ENCODE measurements at regions not wholly inside any gene's neighbourhood (a gene's known extent, or its start where the extent isn't known, plus 50 kb on each side); places are given as distances from the start of the nearest gene placed in this dataset.
"Not testable (repeated sequence)": the region's sequence is repeated elsewhere in the genome, so short reads cannot be mapped to it uniquely, and the experiment has no call there.

GRCh38 chr12:46515829-46516228 lies 143.3 kb upstream of the SLC38A2 start:
- ATAC-seq (ENCODE audit: poor library complexity) (peak; percentile 71), DNase-seq (peak; percentile 50)
- intact Hi-C loops (cut with DNase I), result no loop called here

GRCh38 chr12:46514886-46515285 lies 142.3 kb upstream of the SLC38A2 start:
- DNase-seq, result no peak
- intact Hi-C loops (cut with DNase I), result no loop called here
- no peak for ATAC-seq (ENCODE audit: poor library complexity)

DNA sequence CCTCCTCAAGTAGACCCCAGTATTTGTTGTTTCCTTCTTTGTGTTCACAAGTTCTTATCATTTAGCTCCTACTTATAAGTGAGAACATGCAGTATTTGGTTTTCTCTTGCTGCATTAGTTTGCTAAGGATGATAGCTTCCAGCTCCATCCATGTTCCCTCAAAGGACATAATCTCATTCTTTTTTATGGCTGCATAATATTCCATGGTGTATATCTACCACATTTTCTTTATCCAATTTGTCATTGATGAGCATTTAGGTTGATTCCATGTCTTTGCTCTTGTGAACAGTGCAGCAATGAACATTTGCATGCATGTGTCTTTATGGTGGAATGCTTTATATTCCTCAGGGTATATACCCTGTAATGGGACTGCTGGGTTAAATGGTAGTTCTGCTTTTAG lies 137.7 kb upstream of the SLC38A2 start:
- intact Hi-C loops (cut with DNase I); ATAC-seq (ENCODE audit: poor library complexity); DNase-seq: not testable (repeated sequence)

- no peak for ATAC-seq (ENCODE audit: poor library complexity)
- intact Hi-C loops (cut with DNase I), result no loop called here
- DNase-seq, result no peak
Observed at GRCh38 chr12:46509135-46509534, 136.6 kb upstream of the SLC38A2 start.

- ATAC-seq (ENCODE audit: poor library complexity) (no peak), DNase-seq (no peak)
- intact Hi-C loops (cut with DNase I), result no loop called here
Observed at GRCh38 chr12:46508651-46509050, 136.1 kb upstream of the SLC38A2 start.

GRCh38 chr12:46507766-46508165 lies 135.2 kb upstream of the SLC38A2 start:
- no peak for ATAC-seq (ENCODE audit: poor library complexity)
- intact Hi-C loops (cut with DNase I), result no loop called here
- DNase-seq, result no peak

DNA sequence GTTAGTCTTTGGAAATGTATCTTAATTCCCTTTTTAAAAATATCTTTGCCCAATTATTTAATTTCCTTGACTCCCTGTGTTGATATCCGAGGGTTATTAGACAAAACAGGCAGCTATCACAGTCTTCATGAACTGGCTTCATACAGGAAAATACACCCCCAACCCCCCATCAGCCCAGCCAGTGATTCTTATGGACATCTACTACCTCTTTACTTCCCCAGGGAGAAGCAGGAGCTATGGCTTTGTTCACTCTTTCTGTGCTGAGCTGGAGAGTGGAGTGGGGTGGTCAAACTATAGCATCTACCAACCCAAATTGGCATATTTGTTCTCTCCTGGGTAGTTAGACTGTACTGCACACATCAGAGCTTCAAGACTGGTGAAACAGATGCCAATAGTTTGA lies 134.4 kb upstream of the SLC38A2 start:
- ATAC-seq (ENCODE audit: poor library complexity), result no peak

DNA sequence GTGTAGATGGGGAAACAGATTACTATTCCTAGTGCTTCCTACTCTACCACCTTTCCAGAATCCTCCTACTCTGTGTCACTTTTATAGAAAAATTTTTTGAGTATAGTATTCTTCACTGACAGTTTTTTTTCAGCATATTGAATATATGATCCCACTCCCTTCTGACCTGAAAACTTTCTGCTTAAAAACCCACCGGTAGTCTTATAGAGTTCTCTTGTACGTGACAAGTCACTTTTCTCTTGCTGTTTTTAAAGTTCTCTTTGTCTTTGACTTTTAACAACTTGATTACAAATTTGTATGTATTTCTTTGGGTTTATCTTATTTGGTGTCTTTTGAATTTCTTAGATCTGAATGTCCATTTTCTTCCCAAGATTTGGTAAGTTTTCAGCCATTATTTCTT lies 133.6 kb upstream of the SLC38A2 start:
- intact Hi-C loops (cut with DNase I), result no loop called here
- DNase-seq, result no peak
- no peak for ATAC-seq (ENCODE audit: poor library complexity)

More for the DNA sequence above, 134.4 kb upstream of the SLC38A2 start:
- intact Hi-C loops (cut with DNase I), result no loop called here
- DNase-seq, result no peak

- ATAC-seq (ENCODE audit: poor library complexity), result no peak
- no peak for DNase-seq
- intact Hi-C loops (cut with DNase I), result no loop called here
Observed at GRCh38 chr12:46504494-46504893, 131.9 kb upstream of the SLC38A2 start.

DNA sequence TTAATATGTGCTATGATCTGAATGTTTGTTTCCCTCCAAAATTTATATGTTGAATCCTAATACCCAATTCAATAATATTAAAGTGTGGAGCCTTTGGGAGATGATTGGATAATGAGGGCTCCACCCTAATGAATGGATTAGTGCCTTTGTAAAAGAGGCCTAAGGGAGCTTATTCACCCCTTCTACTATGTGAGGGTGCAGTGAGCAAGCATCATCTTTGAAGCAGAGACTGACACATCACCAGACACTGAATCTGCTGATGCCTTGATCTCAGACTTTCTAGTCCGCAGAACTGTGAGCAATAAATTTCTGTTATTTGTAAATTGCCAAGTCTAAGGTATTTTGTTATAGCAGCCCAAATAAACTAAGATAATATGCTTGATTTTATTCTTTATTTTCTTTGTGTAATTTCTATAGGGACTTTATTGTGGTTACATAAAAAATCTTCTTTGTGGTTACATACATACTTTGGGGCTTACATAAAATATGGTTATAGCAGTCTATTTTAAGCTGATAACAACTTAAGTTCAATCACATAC lies 131.1 kb upstream of the SLC38A2 start:
- intact Hi-C loops (cut with DNase I), result no loop called here
- DNase-seq (no peak), ATAC-seq (ENCODE audit: poor library complexity) (no peak)

DNA sequence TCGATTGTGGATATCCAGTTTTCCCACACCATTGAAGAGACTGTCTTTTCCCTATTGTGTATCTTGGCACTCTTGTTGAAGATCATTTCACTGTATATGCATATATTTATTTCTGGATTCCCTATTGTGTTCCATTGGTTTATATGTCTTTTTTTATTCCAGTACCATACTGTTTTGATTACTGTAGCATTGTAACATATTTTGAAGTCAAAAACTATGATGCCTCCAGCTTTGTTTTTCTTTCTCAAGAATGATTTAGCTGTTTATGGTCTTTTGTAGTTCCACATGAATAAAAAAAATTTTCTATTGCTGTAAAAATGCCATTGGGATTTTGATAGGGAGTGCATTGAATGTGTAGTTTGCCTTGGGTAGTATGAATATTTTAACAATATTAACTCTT lies 128.1 kb upstream of the SLC38A2 start:
- DNase-seq, result no peak
- ATAC-seq (ENCODE audit: poor library complexity), result no peak
- intact Hi-C loops (cut with DNase I), result no loop called here

- intact Hi-C loops (cut with DNase I), result no loop called here
- DNase-seq, result no peak
- ATAC-seq (ENCODE audit: poor library complexity), result no peak
Observed at GRCh38 chr12:46499901-46500300, 127.3 kb upstream of the SLC38A2 start.

DNA sequence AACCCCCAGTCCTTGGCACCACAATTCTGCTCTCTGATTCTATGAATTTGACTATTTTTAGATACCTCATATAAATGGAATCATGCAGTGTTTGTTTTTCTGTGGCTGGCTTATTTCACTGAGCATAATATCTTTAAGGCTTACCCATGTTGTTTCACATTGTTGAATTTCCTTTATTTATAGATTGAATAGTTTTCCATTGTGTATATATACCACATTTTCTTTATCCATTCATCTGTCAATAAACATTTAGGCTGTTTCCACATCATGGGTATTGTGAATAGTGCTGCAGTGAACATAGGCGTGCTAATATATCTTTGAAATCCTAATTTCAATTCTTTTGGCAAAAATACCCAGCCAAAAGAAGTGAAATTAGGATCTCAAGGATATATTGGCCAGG lies 126.7 kb upstream of the SLC38A2 start:
- no peak for DNase-seq
- ATAC-seq (ENCODE audit: poor library complexity), result no peak
- intact Hi-C loops (cut with DNase I), result no loop called here

GRCh38 chr12:46497739-46498138 lies 125.2 kb upstream of the SLC38A2 start:
- ATAC-seq (ENCODE audit: poor library complexity), result no peak
- intact Hi-C loops (cut with DNase I), result no loop called here
- DNase-seq, result no peak

DNA sequence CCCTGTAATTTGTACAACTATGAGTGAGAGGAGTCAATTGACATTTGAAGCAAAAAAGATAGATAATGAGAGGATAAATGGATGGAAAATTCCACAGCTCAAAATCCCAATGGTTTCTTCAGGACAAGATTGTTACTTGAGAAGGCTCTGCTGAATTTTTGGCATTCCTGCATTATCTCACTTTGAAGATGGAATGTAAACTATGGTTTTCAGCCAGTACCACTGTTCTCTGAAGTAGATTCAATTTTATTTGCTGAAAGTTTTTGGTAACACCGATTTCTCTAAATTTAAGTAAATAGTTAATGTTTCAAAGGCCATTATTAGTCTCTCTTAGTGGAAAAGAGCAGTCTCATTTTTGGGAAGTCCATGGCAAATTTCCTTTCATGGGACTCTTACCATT lies 121.9 kb upstream of the SLC38A2 start:
- DNase-seq, result no peak
- ATAC-seq (ENCODE audit: poor library complexity), result no peak
- intact Hi-C loops (cut with DNase I), result no loop called here

DNA sequence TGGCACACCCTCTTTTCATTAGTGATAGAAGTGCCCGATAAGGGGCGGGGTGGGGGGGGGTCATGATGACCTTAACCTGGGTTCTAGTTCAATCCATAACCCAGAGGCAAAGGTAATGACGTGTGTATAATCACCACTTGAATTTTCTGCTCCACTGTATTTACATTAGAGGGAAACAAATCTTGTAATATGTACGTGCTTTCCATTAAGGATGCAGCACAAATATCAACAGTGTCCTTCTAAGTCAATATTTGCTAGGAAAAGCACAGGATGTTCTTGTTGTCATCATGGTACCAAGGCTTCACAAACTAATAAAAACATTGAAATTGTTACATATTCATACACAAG lies 121.2 kb upstream of the SLC38A2 start:
- ATAC-seq (ENCODE audit: poor library complexity) (no peak), DNase-seq (no peak)
- intact Hi-C loops (cut with DNase I), result no loop called here

DNA sequence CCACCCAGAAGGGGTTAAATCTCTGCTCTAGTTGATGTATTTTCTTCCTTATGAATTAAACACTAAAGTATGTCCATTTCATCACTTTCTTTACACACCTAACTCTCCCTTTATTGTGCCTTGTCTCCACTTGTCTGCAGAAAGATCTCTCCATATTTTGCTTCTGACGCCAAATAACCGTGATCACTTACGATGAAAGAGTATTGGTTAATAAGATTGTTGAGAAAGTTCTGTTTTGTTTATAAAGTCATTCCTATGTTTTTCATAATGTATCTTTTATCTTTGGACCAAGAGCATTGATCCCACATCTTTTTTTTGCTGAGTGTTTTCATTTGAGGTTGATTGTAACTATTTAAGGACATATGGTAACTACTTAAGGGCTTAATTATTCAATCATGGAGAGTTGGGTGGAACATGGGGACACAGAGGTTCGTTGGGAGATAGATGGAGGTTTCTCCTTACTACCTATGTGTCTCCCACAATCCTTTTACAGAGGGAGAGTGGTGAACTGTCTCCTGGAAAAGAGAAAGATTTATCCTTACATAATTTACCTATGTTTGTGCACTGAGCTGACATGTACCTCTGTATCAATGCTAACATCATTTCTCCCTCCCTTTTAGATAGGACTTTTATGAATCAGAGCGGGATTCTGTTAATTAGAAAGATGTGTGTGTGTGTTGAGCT lies 120.7 kb upstream of the SLC38A2 start:
- intact Hi-C loops (cut with DNase I), result no loop called here
- no peak for ATAC-seq (ENCODE audit: poor library complexity)
- DNase-seq, result no peak

DNA sequence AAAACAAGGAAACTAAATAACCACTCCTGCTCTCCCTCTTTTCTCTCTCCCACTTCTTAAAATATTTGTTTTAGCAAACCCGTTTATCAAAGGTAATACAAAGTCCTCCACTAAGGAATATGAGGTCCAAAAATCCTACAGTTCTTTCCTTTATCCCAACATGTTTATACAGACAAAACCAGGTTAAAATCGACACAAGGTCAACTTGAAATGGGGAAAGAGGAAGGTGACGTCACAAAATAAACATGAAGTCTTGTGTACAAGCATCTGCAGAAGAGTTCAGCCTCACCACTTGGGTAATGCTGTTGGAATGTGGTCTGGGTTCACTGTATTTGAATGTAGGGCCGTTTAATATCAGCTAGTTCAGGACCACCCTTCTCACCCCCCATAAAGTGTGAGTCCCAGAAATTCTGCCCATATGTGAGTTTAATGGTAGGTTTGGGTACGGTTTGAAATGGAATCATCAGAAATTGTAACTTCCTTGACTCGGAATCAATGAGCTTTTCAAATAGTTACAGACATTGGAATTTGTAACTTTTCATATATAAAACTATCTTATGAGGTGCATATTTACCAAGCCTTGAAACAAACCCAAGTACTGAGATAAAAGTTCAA lies 120.0 kb upstream of the SLC38A2 start:
- ATAC-seq (ENCODE audit: poor library complexity) (no peak), DNase-seq (no peak)
- intact Hi-C loops (cut with DNase I), result no loop called here

- DNase-seq (no peak), ATAC-seq (ENCODE audit: poor library complexity) (no peak)
- intact Hi-C loops (cut with DNase I), result no loop called here
Observed at GRCh38 chr12:46491548-46491947, 119.0 kb upstream of the SLC38A2 start.

DNA sequence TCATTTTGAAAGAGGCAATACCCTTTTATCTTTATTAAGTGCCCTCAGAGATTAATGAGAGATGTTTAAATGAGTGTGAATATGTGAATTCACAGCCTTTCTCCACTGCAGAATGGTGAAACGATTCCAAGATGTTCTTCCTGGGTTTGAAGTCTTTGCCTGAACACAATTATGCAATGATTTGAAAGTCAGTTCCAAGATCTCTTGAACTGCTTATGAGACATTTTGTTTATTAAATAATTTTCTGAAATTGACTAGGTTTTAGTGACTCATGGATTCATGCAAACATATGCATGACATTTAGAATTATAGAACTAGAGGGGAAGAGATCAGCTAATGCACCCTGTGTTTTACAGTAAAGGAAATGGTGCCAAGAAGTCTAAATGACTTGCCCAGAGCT lies 118.1 kb upstream of the SLC38A2 start:
- peak; percentile 65 for ATAC-seq (ENCODE audit: poor library complexity)
- intact Hi-C loops (cut with DNase I), result no loop called here
- DNase-seq, result no peak

DNA sequence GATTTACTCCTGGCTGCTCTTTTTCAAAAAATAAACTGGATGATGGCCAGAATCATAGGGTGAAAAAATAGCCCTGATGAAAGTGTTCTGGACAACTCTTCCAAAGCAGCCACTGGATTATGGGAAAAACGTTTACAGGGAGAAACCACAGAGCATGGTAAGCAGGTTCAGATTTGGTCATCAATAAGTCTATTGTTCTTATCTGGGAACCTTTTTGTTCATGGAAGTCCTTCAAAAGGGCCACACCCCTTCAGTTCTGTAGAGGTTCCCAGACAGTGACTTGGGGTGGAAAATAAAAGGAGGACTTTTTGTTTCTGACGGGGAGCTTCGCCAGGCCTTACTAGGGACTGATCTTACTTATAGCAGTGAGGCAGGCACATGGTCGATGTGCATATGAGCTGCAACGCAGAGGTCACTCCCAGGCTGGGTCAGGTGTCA lies 117.4 kb upstream of the SLC38A2 start:
- intact Hi-C loops (cut with DNase I), result no loop called here
- ATAC-seq (ENCODE audit: poor library complexity) (peak; percentile 66), DNase-seq (no peak)

All from Right ventricle myocardium superior (tissue), 1 donor.